HG03378 (cell line): ENCODE measurements at regions not wholly inside any gene's neighbourhood (a gene's known extent, or its start where the extent isn't known, plus 50 kb on each side); places are given as distances from the start of the nearest gene placed in this dataset.
"Not testable (repeated sequence)": the region's sequence is repeated elsewhere in the genome, so short reads cannot be mapped to it uniquely, and the experiment has no call there.

Source experiments
- ATAC-seq: cut with Tn5 transposase; IDR thresholded peaks from one replicate; pipeline ENCODE4 v1.9.1; 2021; ENCODE audit warnings: mild to moderate bottlenecking, moderate library complexity; ENCODE audit not compliant: unreplicated experiment

- not testable (repeated sequence) for ATAC-seq
These were observed 56.2 kb upstream of the CCZ1B start for GRCh38 chr7:6882321-6882721.

DNA sequence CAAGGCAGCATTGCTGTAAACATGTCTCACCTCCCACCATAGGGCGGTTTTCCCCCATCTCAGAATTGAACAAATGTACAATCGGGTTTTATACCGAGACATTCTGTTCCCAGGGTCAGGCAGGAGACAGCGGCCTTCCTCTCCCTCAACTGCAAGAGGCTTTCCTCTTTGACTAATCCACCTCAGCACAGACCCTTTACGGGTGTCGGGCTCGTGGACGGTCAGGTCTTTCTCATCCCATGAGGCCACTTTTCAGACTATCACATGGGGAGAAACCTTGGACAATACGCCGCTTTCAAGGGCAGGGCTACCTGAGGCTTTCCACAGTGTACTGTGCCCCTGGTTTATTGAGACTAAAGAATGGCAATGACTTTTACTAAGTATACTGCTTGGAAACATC is 57.7 kb upstream of the CCZ1B start:
- not testable (repeated sequence) for ATAC-seq

DNA sequence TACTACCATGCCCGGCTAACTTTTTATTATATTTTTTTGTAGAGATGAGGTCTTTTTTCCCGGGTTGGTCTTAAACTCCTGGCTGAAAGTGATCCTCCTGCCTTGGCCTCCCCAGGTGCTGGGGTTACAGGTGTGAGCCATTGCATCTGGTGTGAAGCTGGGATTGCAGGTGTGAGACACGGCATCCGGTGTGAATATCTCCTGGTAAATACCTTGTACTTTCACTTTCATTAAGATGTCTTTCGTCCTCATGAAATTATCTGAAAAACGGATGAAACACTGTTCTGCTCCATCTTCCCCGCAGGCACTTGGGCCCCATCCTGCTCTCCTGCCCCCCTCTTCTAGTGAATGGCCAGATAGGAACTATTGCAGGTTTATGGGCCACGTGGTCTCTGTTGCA is 60.1 kb upstream of the CCZ1B start:
- ATAC-seq = no peak

- ATAC-seq = not testable (repeated sequence)
These were observed 62.4 kb upstream of the CCZ1B start for GRCh38 chr7:6888267-6889045.

- ATAC-seq = no peak
These were observed 63.3 kb upstream of the CCZ1B start for GRCh38 chr7:6889252-6889812.

DNA sequence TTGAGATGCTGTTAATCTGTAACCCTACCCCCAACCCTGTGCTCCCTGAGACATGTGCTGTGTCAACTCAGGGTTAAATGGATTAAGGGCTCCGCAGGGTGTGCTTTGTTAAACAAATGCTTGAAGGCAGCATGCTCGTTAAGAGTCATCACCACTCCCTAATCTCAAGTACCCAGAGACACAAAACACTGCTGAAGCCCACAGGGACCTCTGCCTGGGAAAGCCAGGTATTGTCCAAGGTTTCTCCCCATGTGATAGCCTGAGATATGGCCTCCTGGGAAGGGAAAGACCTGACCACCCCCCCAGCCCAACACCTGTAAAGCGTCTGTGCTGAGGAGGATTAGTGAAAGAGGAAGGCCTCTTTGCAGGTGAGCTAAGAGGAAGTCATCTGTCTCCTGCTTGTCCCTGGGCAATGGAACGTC is 76.0 kb upstream of the CCZ1B start:
- ATAC-seq = not testable (repeated sequence)

DNA sequence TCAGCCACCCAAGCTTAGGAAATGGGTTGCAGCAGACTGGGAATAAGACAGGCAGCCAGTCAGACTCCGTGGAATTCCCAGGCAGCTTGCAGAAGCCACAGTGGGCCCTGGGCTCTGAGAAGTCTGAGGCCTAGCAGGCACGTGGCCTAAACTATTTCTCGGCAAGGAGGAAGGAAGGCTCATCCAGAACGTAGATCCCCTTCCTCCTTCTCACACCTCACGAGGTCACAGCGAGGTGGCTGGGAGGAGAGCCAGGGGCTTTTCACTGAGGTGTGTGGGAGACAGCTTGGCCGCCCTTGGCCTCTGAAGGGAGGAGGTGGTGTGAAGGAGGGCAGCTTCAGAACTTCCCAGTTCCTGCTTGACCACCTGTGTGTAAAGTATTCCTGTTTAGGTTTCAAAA is 77.2 kb upstream of the CCZ1B start:
- not testable (repeated sequence) for ATAC-seq

- not testable (repeated sequence) for ATAC-seq
These were observed 77.7 kb upstream of the CCZ1B start for GRCh38 chr7:6903792-6904191.

- ATAC-seq = no peak
These were observed 91.2 kb upstream of the CCZ1B start for GRCh38 chr7:6917258-6917657.

DNA sequence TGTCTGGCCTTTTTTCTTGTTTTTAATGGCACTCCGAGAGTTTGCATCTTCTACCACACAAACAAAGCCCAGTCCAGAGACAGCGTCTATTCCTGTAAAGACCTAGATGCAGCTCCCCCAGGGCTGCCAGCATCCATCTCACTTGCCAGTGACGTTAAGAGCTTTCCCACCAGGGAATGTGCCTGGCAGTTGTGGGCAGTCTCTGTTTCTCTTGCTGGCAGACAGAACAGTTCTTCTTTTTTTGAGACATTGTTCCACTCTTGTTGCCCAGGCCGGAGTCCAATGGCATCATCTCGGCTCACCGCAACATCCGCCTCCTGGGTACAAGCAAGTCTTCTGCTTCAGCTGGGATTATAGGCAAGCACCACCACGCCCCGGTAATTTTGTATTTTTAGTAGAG is 93.1 kb upstream of the CCZ1B start:
- ATAC-seq = not testable (repeated sequence)

GRCh38 chr7:6924523-6924922 is 98.4 kb upstream of the CCZ1B start:
- ATAC-seq = not testable (repeated sequence)

DNA sequence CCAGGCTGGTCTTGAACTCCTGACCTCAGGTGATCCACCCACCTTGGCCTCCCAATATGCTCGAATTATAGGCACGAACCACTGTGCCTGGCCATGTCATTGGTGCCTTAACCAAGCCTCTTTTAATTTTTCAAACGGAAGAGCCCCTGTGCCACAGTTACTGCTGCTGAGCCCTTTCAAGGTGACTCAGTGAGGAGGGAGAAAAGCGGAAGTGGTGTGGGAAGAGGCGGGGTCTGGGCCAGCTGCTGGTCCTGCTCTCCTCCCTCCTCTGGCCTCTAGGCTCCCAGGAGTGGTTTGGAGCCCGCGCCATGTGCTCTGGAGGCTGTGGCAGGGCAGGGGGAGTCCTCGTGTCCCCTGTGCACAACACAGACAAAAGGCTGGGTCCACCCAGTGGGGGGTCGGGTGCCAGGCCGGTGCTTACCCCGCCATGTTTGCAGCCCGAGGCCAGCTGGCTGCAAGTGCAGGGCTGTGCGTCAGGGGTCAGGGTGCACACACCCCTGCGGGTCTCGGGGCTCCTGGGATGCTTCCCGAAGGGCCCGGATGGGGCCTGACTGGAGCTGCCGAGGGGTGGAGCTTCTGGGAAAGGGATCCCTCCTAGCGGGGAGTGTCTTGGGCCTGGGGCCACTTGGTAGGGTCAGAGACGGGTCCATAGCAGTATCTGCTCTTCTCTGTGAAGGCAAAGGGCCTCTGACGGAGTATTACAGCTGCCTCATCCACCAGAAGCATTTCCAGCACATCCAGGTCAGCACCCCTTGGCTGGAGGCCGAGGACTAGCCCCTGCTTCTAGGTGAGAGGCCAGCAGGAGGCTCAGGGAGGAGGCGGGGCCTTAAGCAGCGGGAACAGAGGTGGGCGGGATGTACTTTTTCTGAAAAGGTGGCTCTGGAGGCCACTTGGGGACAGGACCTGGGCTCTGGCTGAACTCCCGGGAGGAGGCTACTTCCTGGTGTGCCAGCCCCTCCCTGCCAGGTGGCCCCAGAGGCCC is 100.4 kb upstream of the CCZ1B start:
- ATAC-seq = not testable (repeated sequence)

GRCh38 chr7:6927643-6928042 is 101.6 kb upstream of the CCZ1B start:
- not testable (repeated sequence) for ATAC-seq

GRCh38 chr7:6929588-6929987 is 103.5 kb upstream of the CCZ1B start:
- not testable (repeated sequence) for ATAC-seq

DNA sequence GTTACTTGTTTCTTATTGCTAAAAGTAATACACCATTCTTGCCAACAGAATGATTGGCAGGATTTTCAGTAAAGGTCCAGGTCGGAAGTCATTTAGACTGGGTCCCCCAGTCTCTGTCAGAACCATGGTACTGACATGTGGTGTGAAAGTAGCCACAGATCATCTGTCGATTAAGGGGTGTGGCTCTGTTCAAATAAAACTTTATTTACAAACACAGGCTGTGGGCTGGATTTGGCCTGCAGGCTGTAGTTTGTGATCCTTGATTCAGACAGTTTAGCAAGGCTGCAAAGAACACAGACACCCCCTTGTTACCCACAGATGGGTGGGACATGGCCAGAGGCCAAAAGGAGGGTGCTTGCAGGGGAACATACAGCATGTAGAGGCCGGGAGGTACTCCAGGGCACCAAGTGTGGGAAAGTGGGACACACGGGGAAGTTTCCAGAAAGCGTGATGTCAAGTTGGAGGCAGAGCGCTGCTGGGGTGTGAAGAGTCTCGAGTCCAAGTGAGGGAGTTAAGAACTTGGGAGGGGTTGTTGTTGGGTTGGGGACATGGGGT is 104.1 kb upstream of the CCZ1B start:
- not testable (repeated sequence) for ATAC-seq

GRCh38 chr7:6930787-6931186 is 104.7 kb upstream of the CCZ1B start:
- not testable (repeated sequence) for ATAC-seq

GRCh38 chr7:6931456-6931855 is 105.4 kb upstream of the CCZ1B start:
- not testable (repeated sequence) for ATAC-seq

- not testable (repeated sequence) for ATAC-seq
These were observed 108.0 kb upstream of the CCZ1B start for GRCh38 chr7:6933954-6934632.

GRCh38 chr7:6934981-6935380 is 108.9 kb upstream of the CCZ1B start:
- ATAC-seq = no peak

- ATAC-seq = not testable (repeated sequence)
These were observed 110.6 kb upstream of the CCZ1B start for GRCh38 chr7:6936626-6937025.
